ENCODE measurements at regions not wholly inside any gene's neighbourhood (a gene's known extent, or its start where the extent isn't known, plus 50 kb on each side); places are given as distances from the start of the nearest gene placed in this dataset.

- H3K27me3 ChIP-seq, result no peaks in the 10 kb centered on the region
- no peak overlapping the region for H3K27ac ChIP-seq
- WGBS, 5 donors, result 58 to 71% (median 68%) methylated on average over 2 of the region's 2 CpGs
- H3K36me3 ChIP-seq, result no peaks in the 10 kb centered on the region
- peak in 1 of 2 donors; percentile 8 for DNase-seq
- TF ChIP-seq POLR2A (IDR thresholded peaks at IDR 0.05) (no peak), POLR2AphosphoS5 (IDR thresholded peaks at IDR 0.05) (no peak), CTCF (IDR thresholded peaks at IDR 0.05) (no peak), EP300 (IDR thresholded peaks at IDR 0.05) (no peak)
- intact Hi-C loops (cut with DNase I; ENCODE audit: low total_unique reads), result no loop called here
- H3K4me3 ChIP-seq, result no peak overlapping the region
- H3K4me1 ChIP-seq, result no peaks in the 10 kb centered on the region
- no peaks in the 10 kb centered on the region for H3K9me3 ChIP-seq
Observed at GRCh38 chr5:17991775-17992174, 357.5 kb downstream of the TAF11L14 start.

- no peaks in the 10 kb centered on the region for H3K9me3 ChIP-seq
- no peak overlapping the region for H3K4me3 ChIP-seq
- no peak overlapping the region for H3K27ac ChIP-seq
- no peaks in the 10 kb centered on the region for H3K27me3 ChIP-seq
- intact Hi-C loops (cut with DNase I; ENCODE audit: low total_unique reads), result no loop called here
- TF ChIP-seq EP300 (IDR thresholded peaks at IDR 0.05), result no peak
- no peak for TF ChIP-seq POLR2AphosphoS5 (IDR thresholded peaks at IDR 0.05)
- no peak for TF ChIP-seq POLR2A (IDR thresholded peaks at IDR 0.05)
- no peak for TF ChIP-seq CTCF (IDR thresholded peaks at IDR 0.05)
- 32 to 67% (median 55%) methylated on average over 2 of the region's 2 CpGs for WGBS, 5 donors
- H3K4me1 ChIP-seq, result no peaks in the 10 kb centered on the region
- no peaks in the 10 kb centered on the region for H3K36me3 ChIP-seq
- no peak for DNase-seq
Observed at GRCh38 chr5:17992291-17992690, 358.0 kb downstream of the TAF11L14 start.

GRCh38 chr5:17995997-17996396 lies 361.7 kb downstream of the TAF11L14 start:
- intact Hi-C loops (cut with DNase I; ENCODE audit: low total_unique reads), result no loop called here
- H3K27me3 ChIP-seq, result no peaks in the 10 kb centered on the region
- H3K4me1 ChIP-seq, result no peaks in the 10 kb centered on the region
- no peak overlapping the region for H3K27ac ChIP-seq
- WGBS, 5 donors, result 27 to 33% (median 30%) methylated on average over 3 of the region's 3 CpGs
- H3K9me3 ChIP-seq, result no peaks in the 10 kb centered on the region
- TF ChIP-seq POLR2A (IDR thresholded peaks at IDR 0.05), result no peak
- H3K36me3 ChIP-seq, result no peaks in the 10 kb centered on the region
- DNase-seq, result no peak
- no peak overlapping the region for H3K4me3 ChIP-seq

GRCh38 chr5:17999858-18000257 lies 365.6 kb downstream of the TAF11L14 start:
- 88 to 94% (median 90%) methylated on average over 2 of the region's 2 CpGs for WGBS, 5 donors
- intact Hi-C loops (cut with DNase I; ENCODE audit: low total_unique reads), result no loop called here

More at GRCh38 chr5:17999858-18000257, 365.6 kb downstream of the TAF11L14 start:
- Histone ChIP-seq H3K27me3 (no peaks in the 10 kb centered on the region), H3K4me1 (no peaks in the 10 kb centered on the region), H3K4me3 (no peak overlapping the region), H3K27ac (no peak overlapping the region), H3K36me3 (no peaks in the 10 kb centered on the region), H3K9me3 (peaks cover 0 to 10% (median 3%) of the 10 kb centered on the region in 4 donors)
- DNase-seq, result no peak
- TF ChIP-seq POLR2AphosphoS5 (IDR thresholded peaks at IDR 0.05) (no peak), CTCF (IDR thresholded peaks at IDR 0.05) (no peak), POLR2A (IDR thresholded peaks at IDR 0.05) (no peak), EP300 (IDR thresholded peaks at IDR 0.05) (no peak)
